K562 (cell line): ENCODE measurements at regions not wholly inside any gene's neighbourhood (a gene's known extent, or its start where the extent isn't known, plus 50 kb on each side); places are given as distances from the start of the nearest gene placed in this dataset.

ENCODE experiments used
- ATAC-seq: fragments of 200-7000 bp; cut with Tn5 transposase; 3 replicates; pipeline ENCODE4 v1.9.1; 2020; ENCODE audit warnings: moderate library complexity
- BruUV-seq: library from RNA; stranded (reverse); fragments of 400-500 nt; replicated peaks from 2 replicates; lab custom pipeline; 2021; lab: Mats Ljungman, UMichigan
- CTCF ChIA-PET: fragments of 300-600 bp; formaldehyde crosslinking; extraction: SDS; loops from one replicate; lab custom pipeline; 2021; ENCODE audit warnings: low intra/inter-chr PET ratio; lab: Yijun Ruan, JAX
- POLR2A ChIA-PET: fragments of 300-600, 350-650 bp; sonication (Branson Sonifier 250); formaldehyde crosslinking; extraction: SDS; loops from one replicate; lab custom pipeline; 2021; ENCODE audit warnings: antibody characterized with exemption, inconsistent platforms; lab: Yijun Ruan, JAX
- DNase-seq, 4 experiments: peaks; one replicate each; pipeline versions ENCODE4 v3.0.0 to v3.0.0-alpha.2; 2011 to 2018; ENCODE audit warnings: low spot score in 3 of 4, mixed read lengths in 3 of 4; ENCODE audit errors: extremely low read depth in 1 of 4
- FAIRE-seq: peaks from 2 replicates; lab custom pipeline; 2011; peaks lifted over from hg19 to GRCh38; lab: Jason Lieb, UNC
- H2AFZ ChIP-seq: 2 replicates; pipeline ENCODE4 v1.6.0; 2011; ENCODE audit warnings: low read depth, low read length, control low read depth, inconsistent platforms
- H3K27ac ChIP-seq: fragments of 200-600 bp; 3 replicates; pipeline ENCODE4 v1.8.0; 2011; ENCODE audit warnings: low read depth, mild to moderate bottlenecking, control low read depth, inconsistent platforms, low read length, moderate library complexity, mixed read lengths; ENCODE audit errors: extremely low read depth
- H3K27me3 ChIP-seq, 2 experiments: fragments of 300-600 bp in 1 of 2; 2 replicates in 1 of 2; 3 replicates in 1 of 2; pipeline versions ENCODE4 v1.6.0 to v1.8.0; 2011; ENCODE audit warnings: inconsistent platforms in 2 of 2, low read length in 2 of 2, mild to moderate bottlenecking in 1 of 2, mixed read lengths in 1 of 2, moderate library complexity in 1 of 2; ENCODE audit not compliant: control insufficient read depth in 2 of 2, insufficient read depth in 2 of 2
- H3K36me3 ChIP-seq: fragments of 300-600 bp; 3 replicates; pipeline ENCODE4 v1.8.0; 2011; ENCODE audit warnings: mild to moderate bottlenecking, low read length, inconsistent platforms; ENCODE audit not compliant: control insufficient read depth, insufficient read depth
- H3K4me1 ChIP-seq, 2 experiments: fragments of 200-600 bp in 1 of 2; replicated peaks in 1 of 2; 2 replicates in 1 of 2; 3 replicates in 1 of 2; pipeline versions ENCODE4 v1.5.1 to v1.8.0; 2011; ENCODE audit warnings: inconsistent platforms in 2 of 2, low read length in 2 of 2, mild to moderate bottlenecking in 1 of 2, mixed read lengths in 1 of 2, moderate library complexity in 1 of 2; ENCODE audit not compliant: control insufficient read depth in 2 of 2, insufficient read depth in 2 of 2
- H3K4me2 ChIP-seq: 2 replicates; pipeline ENCODE4 v1.6.1; 2011; ENCODE audit warnings: low read length, control low read depth, inconsistent platforms, mixed read lengths; ENCODE audit not compliant: insufficient read depth
- H3K4me3 ChIP-seq: fragments of 200-600 bp; sonication (generic), shearing (Covaris generic); 2 replicates; pipeline ENCODE4 v1.5.1; 2016; ENCODE audit warnings: control low read depth, inconsistent platforms
- H3K79me2 ChIP-seq: fragments of 200-600 bp; 3 replicates; pipeline ENCODE4 v1.8.0; 2011; ENCODE audit warnings: low read length, inconsistent platforms; ENCODE audit not compliant: control insufficient read depth, insufficient read depth
- H3K9ac ChIP-seq, 2 experiments: 2 replicates each; pipeline versions ENCODE4 v1.6.0 to v1.6.1; 2011; ENCODE audit warnings: low read depth in 2 of 2, low read length in 2 of 2, control low read depth in 1 of 2, inconsistent platforms in 1 of 2, mild to moderate bottlenecking in 1 of 2, mixed read lengths in 1 of 2; ENCODE audit not compliant: insufficient read depth in 1 of 2
- H3K9me1 ChIP-seq: one replicate; pipeline ENCODE4 v1.6.0; 2011; ENCODE audit warnings: inconsistent platforms, mild to moderate bottlenecking, low read length, moderate library complexity; ENCODE audit not compliant: control insufficient read depth, insufficient read depth
- H3K9me3 ChIP-seq: replicated peaks from 2 replicates; pipeline ENCODE4 v1.5.1; 2011; ENCODE audit warnings: low read depth, low read length, inconsistent platforms; ENCODE audit not compliant: control insufficient read depth, insufficient read depth
- H4K20me1 ChIP-seq: replicated peaks from 2 replicates; pipeline ENCODE4 v1.6.1; 2011; ENCODE audit warnings: low read length, inconsistent platforms, mixed read lengths; ENCODE audit not compliant: control insufficient read depth, insufficient read depth
- ARID2 ChIP-seq: fragments of 450-650 bp; IDR thresholded peaks from 2 replicates; pipeline ENCODE4 v1.6.1; 2017; ENCODE audit warnings: antibody characterized with exemption, mild to moderate bottlenecking
- CHD2 ChIP-seq: IDR thresholded peaks from 2 replicates; pipeline ENCODE4 v1.6.1; 2011; ENCODE audit warnings: low read depth, low read length
- EGR1 ChIP-seq: fragments of 450-650 bp; conservative IDR thresholded peaks from 2 replicates; pipeline ENCODE4 v1.6.1; 2017; ENCODE audit warnings: mild to moderate bottlenecking
- EHMT2 ChIP-seq: fragments of 450-650 bp; IDR thresholded peaks from 2 replicates; pipeline ENCODE4 v1.6.1; 2018; ENCODE audit warnings: antibody characterized with exemption
- HEY1 ChIP-seq: fragments of 250-450 bp; sonication (Bioruptor Pico); IDR thresholded peaks from 2 replicates; pipeline ENCODE4 v1.5.0; 2020; ENCODE audit warnings: mild to moderate bottlenecking, moderate library complexity, borderline replicate concordance
- KAT2B ChIP-seq: IDR thresholded peaks from one replicate; pipeline ENCODE4 v1.6.1; 2012; ENCODE audit warnings: low read depth, mild to moderate bottlenecking, control low read depth, inconsistent platforms, low read length, moderate library complexity
- MITF ChIP-seq: IDR thresholded peaks from 2 replicates; pipeline ENCODE4 v1.6.1; 2014; ENCODE audit warnings: antibody characterized with exemption
- SPI1 ChIP-seq: IDR thresholded peaks from 2 replicates; pipeline ENCODE4 v1.6.1; 2011; ENCODE audit warnings: low read depth, low read length, control low read depth, borderline replicate concordance
- TBL1XR1 ChIP-seq, 2 experiments: IDR thresholded peaks; 2 replicates each; pipeline ENCODE4 v1.6.1; 2012; ENCODE audit warnings: improper control_type of control experiment in 2 of 2, low read length in 2 of 2, mild to moderate bottlenecking in 1 of 2
- ZNF3 ChIP-seq: fragments of 250-450 bp; sonication (Bioruptor Pico); IDR thresholded peaks from 2 replicates; pipeline ENCODE4 v1.5.0; 2021; ENCODE audit warnings: mild to moderate bottlenecking, moderate library complexity
- ZNF311 ChIP-seq: fragments of 250-450 bp; sonication (Bioruptor Pico); IDR thresholded peaks from 2 replicates; pipeline ENCODE4 v1.4.0; 2020; ENCODE audit warnings: mild to moderate bottlenecking, moderate library complexity
- ZNF75A ChIP-seq: fragments of 450-650 bp; formaldehyde crosslinking; IDR thresholded peaks from 2 replicates; pipeline ENCODE4 v1.4.0; 2020; ENCODE audit warnings: mild to moderate bottlenecking
- WGBS: fragments of 100-300 bp; shearing (Covaris generic); methylation state at CpG from one replicate; pipeline ENCODE4 v1.1.6; 2016; ENCODE audit warnings: low coverage, mixed read lengths; ENCODE audit not compliant: insufficient coverage; ENCODE audit errors: missing lambda C conversion rate; 5-methylcytosine and 5-hydroxymethylcytosine counted together
- in situ Hi-C: fragments of 300-500 bp; cut with MboI; formaldehyde crosslinking; loops from 4 replicates; pipeline ENCODE4 v1.15.0; 2018; ENCODE audit warnings: inconsistent platforms, mixed read lengths
- intact Hi-C: fragments of 100-400 bp; cut with micrococcal nuclease; formaldehyde crosslinking; loops from 2 replicates; pipeline ENCODE4 v1.14.2; 2022

GRCh38 chr15:69515926-69516325 is 63.3 kb downstream of the RPLP1 start:
- ATAC-seq (no peak), FAIRE-seq (no peak), DNase-seq (no peak)
- Histone ChIP-seq H3K79me2 (no peaks in the 10 kb centered on the region), H3K4me1 (no peaks in the 10 kb centered on the region), H3K4me3 (no peak overlapping the region), H3K27ac (no peak overlapping the region), H3K36me3 (no peaks in the 10 kb centered on the region), H3K9me3 (no peaks in the 10 kb centered on the region), H3K27me3 (peaks cover 3 to 10% of the 10 kb centered on the region in 2 experiments; a peak in 2 of 5 replicates), H3K9ac (no peak overlapping the region), H4K20me1 (no peaks in the 10 kb centered on the region), H3K4me2 (no peak overlapping the region), H3K9me1 (no peaks in the 10 kb centered on the region), H2AFZ (no peak overlapping the region)
- ChIA-PET CTCF (no interaction called here), POLR2A (no interaction called here)
- in situ Hi-C loops (no loop called here), intact Hi-C loops (no loop called here)
- no peak for TF ChIP-seq ARID2
- TF ChIP-seq ZNF75A (CRISPR knock-in tag) = no peak
- no peak for TF ChIP-seq ZNF3 (CRISPR knock-in tag)
- no peak for TF ChIP-seq TBL1XR1 (IDR thresholded peaks at IDR 0.05; ENCODE audit: low read length in 2 of 2)
- no peak for TF ChIP-seq CHD2
- no peak for TF ChIP-seq EGR1
- TF ChIP-seq EHMT2 = no peak
- TF ChIP-seq KAT2B = no peak
- no peak for TF ChIP-seq MITF
- no peak for TF ChIP-seq HEY1 (CRISPR knock-in tag)
- no peak for TF ChIP-seq ZNF311 (CRISPR knock-in tag)
- TF ChIP-seq SPI1 = no peak
- BruUV-seq = no TSS peak
- WGBS = 2% methylated on average over 3 of the region's 3 CpGs
